GM19239 (cell line): ENCODE measurements at regions not wholly inside any gene's neighbourhood (a gene's known extent, or its start where the extent isn't known, plus 50 kb on each side); places are given as distances from the start of the nearest gene placed in this dataset.

Source experiments
- DNase-seq: peaks from one replicate; pipeline ENCODE4 v3.0.0; 2011; ENCODE audit warnings: low spot score; ENCODE audit not compliant: insufficient read length
- FAIRE-seq: peaks from 2 replicates; lab custom pipeline; 2011; peaks lifted over from hg19 to GRCh38; lab: Jason Lieb, UNC

DNA sequence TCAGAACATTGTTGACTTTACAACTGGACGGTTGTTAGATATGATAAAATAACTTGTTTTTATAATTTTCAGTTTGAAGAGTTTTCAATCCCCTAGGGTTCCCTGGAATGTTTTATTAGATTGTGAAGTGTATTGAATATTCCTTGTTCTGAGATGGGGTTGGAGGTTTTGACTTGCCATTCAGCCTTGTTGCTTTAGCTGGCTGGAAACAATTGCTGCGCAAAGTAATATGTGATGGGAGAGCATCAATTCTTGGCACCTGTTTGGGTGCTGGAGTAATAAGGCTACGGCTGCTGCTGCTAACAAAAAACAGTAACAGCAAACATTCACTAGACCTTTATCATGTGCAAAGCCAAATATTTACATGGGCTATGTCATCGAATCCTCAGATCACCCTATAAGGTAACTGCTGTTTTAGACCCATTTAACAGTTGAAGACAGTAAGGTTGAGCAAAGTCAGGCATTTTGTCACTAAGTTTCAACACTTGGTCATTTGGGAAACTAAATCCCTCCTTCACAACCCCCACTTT lies 241.0 kb upstream of the TBX3 start:
- no peak for FAIRE-seq
- no peak for DNase-seq

GRCh38 chr12:114921781-114922180 lies 237.8 kb upstream of the TBX3 start:
- DNase-seq = no peak

GRCh38 chr12:114920771-114921554 lies 237.0 kb upstream of the TBX3 start:
- DNase-seq = no peak
- FAIRE-seq = no peak

More at GRCh38 chr12:114921781-114922180, 237.8 kb upstream of the TBX3 start:
- no peak for FAIRE-seq

DNA sequence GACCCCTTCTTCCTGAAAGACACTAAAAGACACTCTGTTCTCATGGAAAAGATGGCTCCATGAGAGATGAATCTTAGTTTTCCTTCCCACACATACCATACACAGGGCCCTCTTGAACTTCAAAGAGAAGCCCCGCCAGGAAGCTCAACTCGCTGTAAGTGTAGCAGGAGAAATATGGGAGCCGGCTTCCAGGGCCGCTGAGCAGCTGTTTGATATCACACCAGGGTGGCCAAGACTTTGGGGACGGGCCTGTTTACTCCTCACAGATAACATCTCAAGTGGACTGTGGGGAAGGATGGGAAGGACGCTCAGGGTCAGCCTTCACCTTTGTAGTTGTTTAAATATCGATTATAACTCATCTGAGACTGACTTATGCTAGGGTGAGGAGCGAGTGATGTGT lies 235.5 kb upstream of the TBX3 start:
- DNase-seq = no peak
- no peak for FAIRE-seq

DNA sequence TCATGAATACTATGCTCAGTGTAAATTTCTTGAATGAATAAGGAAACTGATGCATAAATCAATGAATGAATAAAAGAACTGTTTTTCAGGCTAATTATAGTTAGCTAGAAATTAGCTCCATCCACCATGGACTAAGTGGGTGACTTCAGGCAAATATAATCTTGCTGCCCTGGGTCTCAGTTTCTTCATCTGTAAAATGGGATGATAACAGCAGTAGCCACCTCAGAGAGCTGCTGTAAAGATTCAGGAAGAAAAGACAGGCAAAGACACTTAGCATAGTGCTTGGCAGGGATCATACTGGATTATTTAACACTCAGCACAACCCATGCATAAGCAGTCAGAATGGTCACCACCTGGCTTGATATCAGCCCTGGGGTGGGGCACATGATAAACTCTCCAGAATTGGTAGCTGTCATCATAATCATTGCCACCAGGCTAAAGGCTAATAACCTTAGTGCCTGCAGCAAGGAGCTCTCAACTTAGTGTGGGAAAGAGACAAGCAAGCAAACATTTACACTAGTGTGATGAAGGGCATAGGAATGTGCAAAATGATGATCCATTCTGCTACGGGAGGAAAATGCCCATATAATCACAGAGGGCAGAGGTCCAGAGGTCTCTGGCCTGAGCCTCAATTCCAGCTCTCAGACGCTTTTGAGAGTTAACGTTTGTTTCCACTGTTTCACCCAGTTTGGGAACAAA lies 234.7 kb upstream of the TBX3 start:
- no peak for FAIRE-seq

GRCh38 chr12:114917953-114918352 lies 234.0 kb upstream of the TBX3 start:
- DNase-seq = no peak
- FAIRE-seq = no peak

More for the DNA sequence above, 234.7 kb upstream of the TBX3 start:
- DNase-seq = no peak

DNA sequence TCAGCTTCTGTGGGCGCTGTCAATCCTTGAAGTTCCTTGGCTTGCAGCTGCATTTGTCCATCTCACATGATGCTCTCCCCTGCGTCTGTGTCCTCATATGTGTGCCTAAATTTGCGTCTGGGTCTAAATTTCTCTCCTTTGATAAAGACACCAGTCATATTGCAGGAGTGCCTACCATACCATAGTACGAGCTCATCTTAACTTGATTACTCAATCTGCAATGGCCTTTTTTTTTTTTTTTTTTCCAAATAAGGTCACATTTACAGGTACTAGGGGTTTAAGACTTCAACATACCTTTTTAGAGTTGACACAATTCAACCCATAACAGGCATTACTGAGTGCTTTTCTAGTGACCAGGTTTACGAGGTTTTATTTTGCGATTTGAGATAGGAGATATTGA lies 233.3 kb upstream of the TBX3 start:
- DNase-seq = no peak
- no peak for FAIRE-seq

DNA sequence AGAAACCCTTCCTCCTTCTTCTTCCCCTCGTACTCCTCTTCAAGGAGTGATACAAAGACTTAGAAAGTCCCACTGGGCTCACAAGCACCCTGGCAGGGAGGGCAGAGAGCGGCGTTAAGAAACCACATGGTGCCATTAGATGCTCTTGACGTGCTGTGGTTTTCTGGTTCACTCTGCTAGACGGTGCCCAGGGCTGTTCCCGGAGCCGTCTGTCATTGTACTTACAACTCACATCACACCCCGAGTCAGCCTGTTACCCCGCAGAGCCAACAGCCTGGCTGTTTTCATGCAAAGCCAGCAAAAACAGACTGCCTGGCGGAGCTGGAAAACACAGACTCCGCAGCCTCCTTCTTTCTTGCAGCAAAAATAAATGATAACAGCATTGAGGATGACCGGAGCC lies 232.6 kb upstream of the TBX3 start:
- FAIRE-seq = no peak

GRCh38 chr12:114916124-114916523 lies 232.1 kb upstream of the TBX3 start:
- no peak for DNase-seq
- FAIRE-seq = no peak

More for the DNA sequence above, 232.6 kb upstream of the TBX3 start:
- DNase-seq = no peak

GRCh38 chr12:114913871-114914801 lies 230.2 kb upstream of the TBX3 start:
- DNase-seq (no peak), FAIRE-seq (no peak)

DNA sequence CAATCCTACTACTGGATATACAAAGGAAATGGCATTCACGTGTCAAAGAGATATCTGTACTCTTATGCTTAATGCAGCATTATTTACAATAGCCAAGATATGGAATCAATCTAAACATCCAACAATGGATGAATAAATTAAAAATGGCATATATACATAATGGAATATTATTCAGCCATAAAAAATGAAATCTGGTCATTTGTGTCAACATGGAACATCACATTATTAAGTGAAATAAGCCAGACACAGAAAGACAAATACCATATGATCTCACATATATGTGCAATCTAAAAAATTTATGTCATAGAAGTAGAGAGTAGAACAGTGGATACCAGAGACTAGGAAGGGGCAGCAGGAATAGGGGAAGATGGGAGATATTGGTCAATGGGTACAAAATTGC lies 228.8 kb upstream of the TBX3 start:
- FAIRE-seq (no peak), DNase-seq (no peak)

- FAIRE-seq (no peak), DNase-seq (no peak)
These were observed 227.2 kb upstream of the TBX3 start for GRCh38 chr12:114911196-114911595.

DNA sequence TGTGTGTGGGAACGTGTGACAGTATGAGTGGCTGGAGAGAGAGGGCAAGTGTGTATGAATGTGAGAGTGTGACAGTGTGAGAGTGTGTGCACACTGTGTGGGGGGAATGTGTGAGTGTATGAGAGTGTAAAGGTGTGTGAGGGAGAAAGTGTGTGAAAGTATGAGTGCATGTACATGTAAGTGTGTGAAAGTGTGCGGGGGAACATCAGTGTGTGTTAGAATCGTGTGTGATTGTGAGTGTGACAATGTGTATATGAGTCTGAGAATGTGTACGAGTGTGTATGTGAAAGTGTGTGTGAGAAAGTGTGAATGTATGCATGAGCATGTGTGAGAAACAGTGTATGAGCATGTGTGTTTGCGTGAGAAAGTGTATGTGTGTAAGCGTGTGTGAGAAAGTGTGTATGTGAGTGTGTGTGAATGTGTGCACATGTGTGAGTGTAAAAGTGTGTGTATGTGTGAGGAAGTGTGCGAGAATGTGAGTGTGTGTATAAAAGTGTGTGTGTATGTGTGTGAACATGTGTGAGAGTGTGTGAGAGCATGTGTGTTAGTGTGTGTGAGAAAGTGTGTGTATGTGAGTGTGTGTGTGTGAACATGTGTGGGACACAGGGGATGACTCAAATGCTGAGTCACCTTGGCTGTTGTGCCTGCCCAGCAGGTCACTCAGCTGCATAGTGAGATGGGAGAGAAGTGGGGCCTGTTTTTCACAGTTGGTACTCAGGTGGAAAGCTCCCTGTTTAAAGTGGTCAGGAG lies 220.5 kb upstream of the TBX3 start:
- DNase-seq = no peak
- no peak for FAIRE-seq

- no peak for FAIRE-seq
- no peak for DNase-seq
These were observed 219.2 kb upstream of the TBX3 start for GRCh38 chr12:114903083-114903691.

GRCh38 chr12:114902665-114903064 lies 218.7 kb upstream of the TBX3 start:
- FAIRE-seq (no peak), DNase-seq (no peak)

DNA sequence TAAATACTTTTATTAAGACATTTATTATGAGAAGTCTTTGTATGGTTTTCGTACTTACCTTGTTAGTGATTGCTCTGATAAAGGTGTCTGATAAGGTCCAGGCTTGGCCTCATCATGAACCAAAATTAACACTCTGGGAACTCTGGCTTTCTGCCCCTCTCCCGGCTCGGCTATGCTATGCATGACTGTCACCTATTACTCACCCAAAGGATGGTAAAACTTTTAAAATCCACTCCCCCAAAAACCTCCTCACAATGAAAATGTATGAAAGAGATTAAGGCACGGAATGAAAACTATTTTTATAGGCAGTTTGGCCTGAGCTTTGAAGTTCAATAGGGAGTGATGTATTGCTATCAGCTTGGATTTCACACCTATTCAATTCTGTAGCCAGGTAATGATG lies 217.3 kb upstream of the TBX3 start:
- DNase-seq (no peak), FAIRE-seq (no peak)

GRCh38 chr12:114898159-114898558 lies 214.2 kb upstream of the TBX3 start:
- DNase-seq (no peak), FAIRE-seq (no peak)

- DNase-seq (no peak), FAIRE-seq (no peak)
These were observed 211.9 kb upstream of the TBX3 start for GRCh38 chr12:114895827-114896226.

- no peak for DNase-seq
These were observed 211.1 kb upstream of the TBX3 start for GRCh38 chr12:114895081-114895480.

More at GRCh38 chr12:114895081-114895480, 211.1 kb upstream of the TBX3 start:
- FAIRE-seq = no peak
